ENCODE measurements at regions not wholly inside any gene's neighbourhood (a gene's known extent, or its start where the extent isn't known, plus 50 kb on each side); places are given as distances from the start of the nearest gene placed in this dataset.

GRCh38 chr2:192593561-192593960, 398.8 kb upstream of the TMEFF2 start:
- Histone ChIP-seq H3K4me1 (no peaks in the 10 kb centered on the region), H3K4me3 (replicated peaks in 1 of 3) (no peak overlapping the region), H3K27ac (no peak overlapping the region), H3K27me3 (no peaks in the 10 kb centered on the region), H3K9me3 (no peaks in the 10 kb centered on the region), H3K36me3 (no peaks in the 10 kb centered on the region)
- intact Hi-C loops (cut with DNase I): no loop called here
- TF ChIP-seq CTCF (IDR thresholded peaks at IDR 0.05): no peak
- no peak for TF ChIP-seq POLR2A (IDR thresholded peaks at IDR 0.05)
- 84 to 87% methylated on average over 6 of the region's 6 CpGs for WGBS, 2 donors
- DNase-seq: no peak

GRCh38 chr2:192591617-192592016, 396.9 kb upstream of the TMEFF2 start:
- Histone ChIP-seq H3K27me3 (no peaks in the 10 kb centered on the region), H3K9me3 (no peaks in the 10 kb centered on the region), H3K4me1 (no peaks in the 10 kb centered on the region), H3K4me3 (replicated peaks in 1 of 3) (no peak overlapping the region), H3K27ac (no peak overlapping the region), H3K36me3 (no peaks in the 10 kb centered on the region)
- no peak for DNase-seq
- intact Hi-C loops (cut with DNase I): no loop called here
- WGBS, 2 donors: 85 to 91% methylated on average over 4 of the region's 4 CpGs
- no peak for TF ChIP-seq POLR2A (IDR thresholded peaks at IDR 0.05)
- TF ChIP-seq CTCF (IDR thresholded peaks at IDR 0.05): no peak

GRCh38 chr2:192585418-192585817, 390.7 kb upstream of the TMEFF2 start:
- intact Hi-C loops (cut with DNase I): no loop called here
- Histone ChIP-seq H3K4me1 (no peaks in the 10 kb centered on the region), H3K4me3 (replicated peaks in 1 of 3) (no peak overlapping the region), H3K27ac (no peak overlapping the region), H3K36me3 (no peaks in the 10 kb centered on the region), H3K9me3 (no peaks in the 10 kb centered on the region), H3K27me3 (no peaks in the 10 kb centered on the region)
- no peak for DNase-seq
- WGBS, 2 donors: 53 to 54% methylated on average over 3 of the region's 3 CpGs
- TF ChIP-seq CTCF (IDR thresholded peaks at IDR 0.05): no peak
- no peak for TF ChIP-seq POLR2A (IDR thresholded peaks at IDR 0.05)

- TF ChIP-seq CTCF (IDR thresholded peaks at IDR 0.05): no peak
- no peak for TF ChIP-seq POLR2A (IDR thresholded peaks at IDR 0.05)
Measured at GRCh38 chr2:192584976-192585375, 390.2 kb upstream of the TMEFF2 start.

GRCh38 chr2:192579965-192580700, 385.4 kb upstream of the TMEFF2 start:
- Histone ChIP-seq H3K9me3 (no peaks in the 10 kb centered on the region), H3K27me3 (no peaks in the 10 kb centered on the region), H3K36me3 (no peaks in the 10 kb centered on the region), H3K4me3 (replicated peaks in 1 of 3) (no peak overlapping the region), H3K27ac (no peak overlapping the region), H3K4me1 (no peaks in the 10 kb centered on the region)
- WGBS, 2 donors: 52 to 58% methylated on average over 2 of the region's 2 CpGs
- intact Hi-C loops (cut with DNase I): no loop called here
- no peak for TF ChIP-seq POLR2A (IDR thresholded peaks at IDR 0.05)
- TF ChIP-seq CTCF (IDR thresholded peaks at IDR 0.05): no peak
- DNase-seq: no peak

More at GRCh38 chr2:192584976-192585375, 390.2 kb upstream of the TMEFF2 start:
- no peaks in the 10 kb centered on the region for H3K36me3 ChIP-seq
- no peaks in the 10 kb centered on the region for H3K4me1 ChIP-seq
- no peaks in the 10 kb centered on the region for H3K27me3 ChIP-seq
- DNase-seq: no peak
- WGBS, 2 donors: 70 to 87% methylated on average over 1 of the region's 1 CpG
- H3K9me3 ChIP-seq: no peaks in the 10 kb centered on the region
- intact Hi-C loops (cut with DNase I): no loop called here
- H3K4me3 ChIP-seq (replicated peaks in 1 of 3): no peak overlapping the region
- H3K27ac ChIP-seq: no peak overlapping the region
